ENCODE measurements at regions not wholly inside any gene's neighbourhood (a gene's known extent, or its start where the extent isn't known, plus 50 kb on each side); places are given as distances from the start of the nearest gene placed in this dataset.

DNA sequence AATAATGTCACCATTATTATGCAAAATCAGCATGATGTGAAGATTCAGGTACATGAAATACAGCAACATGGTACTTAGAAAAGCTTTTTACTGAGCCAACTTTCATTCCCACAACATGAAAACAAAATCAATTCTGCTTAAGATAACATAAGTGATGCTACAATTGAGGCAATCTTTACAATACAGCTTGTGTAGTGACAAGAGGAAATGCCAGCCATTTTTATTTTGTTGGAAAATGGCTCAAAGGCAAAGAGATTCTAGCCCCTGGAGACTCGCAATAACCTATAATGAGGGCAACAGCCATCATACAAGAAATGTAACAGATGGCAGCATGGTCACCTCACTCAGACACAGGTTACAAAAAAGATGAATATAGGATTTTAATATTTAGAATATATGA, 560.4 kb downstream of the SPOCK3 start:
- TF ChIP-seq, protein P1, sequence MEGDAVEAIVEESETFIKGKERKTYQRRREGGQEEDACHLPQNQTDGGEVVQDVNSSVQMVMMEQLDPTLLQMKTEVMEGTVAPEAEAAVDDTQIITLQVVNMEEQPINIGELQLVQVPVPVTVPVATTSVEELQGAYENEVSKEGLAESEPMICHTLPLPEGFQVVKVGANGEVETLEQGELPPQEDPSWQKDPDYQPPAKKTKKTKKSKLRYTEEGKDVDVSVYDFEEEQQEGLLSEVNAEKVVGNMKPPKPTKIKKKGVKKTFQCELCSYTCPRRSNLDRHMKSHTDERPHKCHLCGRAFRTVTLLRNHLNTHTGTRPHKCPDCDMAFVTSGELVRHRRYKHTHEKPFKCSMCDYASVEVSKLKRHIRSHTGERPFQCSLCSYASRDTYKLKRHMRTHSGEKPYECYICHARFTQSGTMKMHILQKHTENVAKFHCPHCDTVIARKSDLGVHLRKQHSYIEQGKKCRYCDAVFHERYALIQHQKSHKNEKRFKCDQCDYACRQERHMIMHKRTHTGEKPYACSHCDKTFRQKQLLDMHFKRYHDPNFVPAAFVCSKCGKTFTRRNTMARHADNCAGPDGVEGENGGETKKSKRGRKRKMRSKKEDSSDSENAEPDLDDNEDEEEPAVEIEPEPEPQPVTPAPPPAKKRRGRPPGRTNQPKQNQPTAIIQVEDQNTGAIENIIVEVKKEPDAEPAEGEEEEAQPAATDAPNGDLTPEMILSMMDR (IDR thresholded peaks at IDR 0.05), result no peak
- no peak for TF ChIP-seq POLR2A (IDR thresholded peaks at IDR 0.05)
